GM12875 (cell line): ENCODE measurements at regions not wholly inside any gene's neighbourhood (a gene's known extent, or its start where the extent isn't known, plus 50 kb on each side); places are given as distances from the start of the nearest gene placed in this dataset.

Experiments used
- H3K4me3 ChIP-seq: one replicate; pipeline ENCODE4 v1.5.1; 2011; ENCODE audit warnings: low read depth, low read length, control low read depth
- CTCF ChIP-seq: IDR thresholded peaks from 2 replicates; pipeline ENCODE4 v1.5.1; 2011; ENCODE audit warnings: low read depth, mild to moderate bottlenecking, control low read depth, inconsistent platforms, low read length, moderate library complexity, borderline replicate concordance; ENCODE audit not compliant: insufficient read depth

DNA sequence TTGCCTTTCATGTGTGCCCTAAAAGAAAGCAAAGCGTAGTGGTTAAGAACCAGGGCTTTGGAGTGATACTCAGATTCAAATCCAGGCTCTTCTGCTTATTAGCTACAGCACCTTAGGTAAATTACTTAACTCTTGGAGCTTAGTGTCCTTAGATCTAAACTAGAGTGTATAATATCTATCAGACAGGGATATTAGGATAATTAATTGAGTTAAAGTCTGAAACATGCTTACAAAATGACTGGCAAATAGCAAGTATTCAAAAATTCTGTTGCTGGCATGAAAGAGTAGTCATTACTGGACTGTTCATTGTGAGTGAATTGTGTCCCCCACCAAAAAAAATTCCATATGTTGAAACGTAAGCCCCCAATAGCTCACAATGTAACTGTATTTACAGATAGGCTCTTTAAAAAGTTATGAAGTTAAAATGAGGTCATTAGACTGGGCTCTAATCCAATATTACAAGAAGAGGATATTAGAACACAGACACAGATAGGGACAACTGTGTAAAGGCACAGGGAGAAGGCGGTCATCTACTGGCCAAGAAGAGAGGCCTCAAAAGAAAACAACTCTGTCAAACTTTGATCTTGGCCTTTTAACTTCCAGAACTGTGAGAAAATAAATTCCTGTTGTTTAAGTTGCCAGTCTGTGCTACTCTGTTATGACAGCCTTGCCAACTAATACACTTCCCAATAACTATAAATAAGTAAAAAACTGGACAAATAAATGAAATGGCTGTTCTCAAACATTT, 60.4 kb upstream of the LRRC3B start:
- TF ChIP-seq CTCF = no peak
- H3K4me3 ChIP-seq = no peak overlapping the region
